ENCODE measurements at regions not wholly inside any gene's neighbourhood (a gene's known extent, or its start where the extent isn't known, plus 50 kb on each side); places are given as distances from the start of the nearest gene placed in this dataset.

DNA sequence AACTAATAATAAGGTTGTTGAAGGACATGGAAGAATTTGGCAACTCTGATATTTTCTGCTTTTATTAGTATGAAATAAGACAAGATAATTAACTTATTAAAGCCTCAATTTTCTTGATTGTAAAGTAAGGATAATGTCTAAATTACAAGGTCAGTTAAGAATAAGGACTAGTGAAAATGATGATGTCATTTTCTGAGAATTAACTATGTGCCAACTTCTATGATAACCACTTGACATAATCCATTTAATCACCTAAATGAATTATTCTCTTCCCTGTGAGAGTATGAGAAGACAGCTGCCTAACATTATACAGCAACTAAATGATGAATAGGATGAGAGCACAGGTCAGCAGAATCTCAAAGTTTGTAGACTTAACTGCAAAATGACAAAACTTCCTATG is 1153.4 kb upstream of the POT1 start:
- TF ChIP-seq, protein P1, sequence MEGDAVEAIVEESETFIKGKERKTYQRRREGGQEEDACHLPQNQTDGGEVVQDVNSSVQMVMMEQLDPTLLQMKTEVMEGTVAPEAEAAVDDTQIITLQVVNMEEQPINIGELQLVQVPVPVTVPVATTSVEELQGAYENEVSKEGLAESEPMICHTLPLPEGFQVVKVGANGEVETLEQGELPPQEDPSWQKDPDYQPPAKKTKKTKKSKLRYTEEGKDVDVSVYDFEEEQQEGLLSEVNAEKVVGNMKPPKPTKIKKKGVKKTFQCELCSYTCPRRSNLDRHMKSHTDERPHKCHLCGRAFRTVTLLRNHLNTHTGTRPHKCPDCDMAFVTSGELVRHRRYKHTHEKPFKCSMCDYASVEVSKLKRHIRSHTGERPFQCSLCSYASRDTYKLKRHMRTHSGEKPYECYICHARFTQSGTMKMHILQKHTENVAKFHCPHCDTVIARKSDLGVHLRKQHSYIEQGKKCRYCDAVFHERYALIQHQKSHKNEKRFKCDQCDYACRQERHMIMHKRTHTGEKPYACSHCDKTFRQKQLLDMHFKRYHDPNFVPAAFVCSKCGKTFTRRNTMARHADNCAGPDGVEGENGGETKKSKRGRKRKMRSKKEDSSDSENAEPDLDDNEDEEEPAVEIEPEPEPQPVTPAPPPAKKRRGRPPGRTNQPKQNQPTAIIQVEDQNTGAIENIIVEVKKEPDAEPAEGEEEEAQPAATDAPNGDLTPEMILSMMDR (conservative IDR thresholded peaks at IDR 0.05 in 1 of 2, IDR thresholded peaks at IDR 0.05 in 1 of 2; ENCODE audit: low read depth in 1 of 2, low read length in 2 of 2): no peak
- no peak for TF ChIP-seq EZH2 (IDR thresholded peaks at IDR 0.05; ENCODE audit: low read length, missing control alignments)

All from fibroblast of lung (primary cell).